Upper lobe of right lung (tissue), 1 donor: ENCODE measurements at regions not wholly inside any gene's neighbourhood (a gene's known extent, or its start where the extent isn't known, plus 50 kb on each side); places are given as distances from the start of the nearest gene placed in this dataset.

Experiments used
- ATAC-seq: fragments of 200-7000 bp; cut with Tn5 transposase; one replicate; pipeline ENCODE4 v1.9.1; 2020; ENCODE audit warnings: mild to moderate bottlenecking, moderate library complexity
- DNase-seq: peaks from one replicate; pipeline ENCODE4 v3.0.0-alpha.2; 2020
- H3K27ac ChIP-seq: fragments of 200-600 bp; one replicate; pipeline ENCODE4 v1.8.0; 2022
- H3K27me3 ChIP-seq: fragments of 200-600 bp; one replicate; pipeline ENCODE4 v1.8.0; 2022; ENCODE audit warnings: mild to moderate bottlenecking
- H3K36me3 ChIP-seq: fragments of 200-600 bp; one replicate; pipeline ENCODE4 v1.8.0; 2022
- H3K4me1 ChIP-seq: fragments of 200-600 bp; one replicate; pipeline ENCODE4 v1.8.0; 2022
- H3K4me3 ChIP-seq: fragments of 200-600 bp; one replicate; pipeline ENCODE4 v1.8.0; 2022; ENCODE audit warnings: mild to moderate bottlenecking
- H3K9me3 ChIP-seq: fragments of 200-600 bp; one replicate; pipeline ENCODE4 v1.8.0; 2022
- CTCF ChIP-seq: fragments of 200-600 bp; IDR thresholded peaks from one replicate; pipeline ENCODE4 v1.8.0; 2022; ENCODE audit warnings: antibody characterized with exemption
- intact Hi-C: fragments of 100-400 bp; cut with DNase I; formaldehyde crosslinking; loops from one replicate; pipeline ENCODE4 v1.11.0; 2022
- donor health status: DM: no; HTN: yes; CAD: no; lungs with severe emphysema.

- Histone ChIP-seq H3K27ac (no peak overlapping the region), H3K27me3 (no peaks in the 10 kb centered on the region), H3K9me3 (no peaks in the 10 kb centered on the region), H3K4me3 (no peak overlapping the region), H3K4me1 (peaks cover 4% of the 10 kb centered on the region), H3K36me3 (no peaks in the 10 kb centered on the region)
- ATAC-seq, result no peak
- no peak for TF ChIP-seq CTCF
- intact Hi-C loops, result no loop called here
- DNase-seq, result no peak
Observed at GRCh38 chr4:81737865-81738559, 266.3 kb upstream of the RASGEF1B start.

- Histone ChIP-seq H3K4me3 (no peak overlapping the region), H3K36me3 (no peaks in the 10 kb centered on the region), H3K4me1 (peaks cover 4% of the 10 kb centered on the region), H3K27me3 (no peaks in the 10 kb centered on the region), H3K27ac (no peak overlapping the region), H3K9me3 (no peaks in the 10 kb centered on the region)
- intact Hi-C loops, result no loop called here
- DNase-seq (no peak), ATAC-seq (peak; percentile 62)
- TF ChIP-seq CTCF, result no peak
Observed at GRCh38 chr4:81736324-81736723, 264.6 kb upstream of the RASGEF1B start.

GRCh38 chr4:81732980-81733379 is 261.3 kb upstream of the RASGEF1B start:
- DNase-seq (no peak), ATAC-seq (no peak)
- H3K27ac ChIP-seq, result no peak overlapping the region
- no peak for TF ChIP-seq CTCF
- no peaks in the 10 kb centered on the region for H3K36me3 ChIP-seq
- H3K4me3 ChIP-seq, result no peak overlapping the region
- no peaks in the 10 kb centered on the region for H3K9me3 ChIP-seq
- no peaks in the 10 kb centered on the region for H3K27me3 ChIP-seq
- intact Hi-C loops, result no loop called here
- no peaks in the 10 kb centered on the region for H3K4me1 ChIP-seq

GRCh38 chr4:81724925-81725329 is 253.2 kb upstream of the RASGEF1B start:
- no peak for TF ChIP-seq CTCF
- Histone ChIP-seq H3K4me1 (peaks cover 19% of the 10 kb centered on the region), H3K27ac (peak overlapping the region; percentile 40), H3K36me3 (no peaks in the 10 kb centered on the region), H3K27me3 (no peaks in the 10 kb centered on the region), H3K4me3 (no peak overlapping the region), H3K9me3 (no peaks in the 10 kb centered on the region)
- ATAC-seq (peak; percentile 96), DNase-seq (peak; percentile 79)
- intact Hi-C loops, result no loop called here

- no peak overlapping the region for H3K4me3 ChIP-seq
- peaks cover 19% of the 10 kb centered on the region for H3K4me1 ChIP-seq
- intact Hi-C loops, result no loop called here
- peak overlapping the region; percentile 40 for H3K27ac ChIP-seq
- no peaks in the 10 kb centered on the region for H3K27me3 ChIP-seq
- no peaks in the 10 kb centered on the region for H3K9me3 ChIP-seq
- no peak for DNase-seq
- no peak for TF ChIP-seq CTCF
- no peak for ATAC-seq
- no peaks in the 10 kb centered on the region for H3K36me3 ChIP-seq
Observed at GRCh38 chr4:81723927-81724587, 252.3 kb upstream of the RASGEF1B start.
